ENCODE measurements at regions not wholly inside any gene's neighbourhood (a gene's known extent, or its start where the extent isn't known, plus 50 kb on each side); places are given as distances from the start of the nearest gene placed in this dataset.

DNA sequence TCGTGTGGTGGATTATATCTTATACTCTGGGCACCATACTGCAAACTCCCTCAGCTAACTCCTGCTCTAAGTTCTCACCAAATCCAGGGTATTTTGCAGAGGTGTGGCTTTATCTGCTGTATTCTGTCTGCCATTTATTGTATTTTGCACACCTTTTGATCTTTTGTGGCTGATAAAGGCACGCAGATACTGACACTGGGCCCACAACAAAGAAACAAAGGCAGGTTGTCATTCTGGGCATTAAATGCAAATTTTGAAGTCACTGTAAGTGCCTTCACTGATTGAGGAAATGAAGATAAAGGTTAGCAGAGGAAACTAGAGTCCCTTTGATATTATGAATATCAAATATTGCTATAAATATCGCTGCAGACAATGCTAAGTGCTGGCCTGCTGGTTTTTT, 265.8 kb upstream of the MEIS1 start:
- 73% methylated on average over 3 of the region's 3 CpGs; no CpG with 5 or more reads in 1 of the 2 experiments for whole genome bisulfite sequencing, 2 experiments (ENCODE audit: extremely low coverage in 1 of 2, insufficient coverage in 1 of 2, insufficient read length in 1 of 2, insufficient replicate concordance in 2 of 2, low coverage in 1 of 2, low lambda C conversion rate in 2 of 2, missing lambda C conversion rate in 1 of 2)
- CTCF ChIA-PET (ENCODE audit: partially characterized antibody), result no interaction called here
- POLR2A ChIA-PET (ENCODE audit: partially characterized antibody), result no interaction called here

More for the DNA sequence above, 265.8 kb upstream of the MEIS1 start:
- no peak overlapping the region for H3K23ac ChIP-seq (ENCODE audit: insufficient read length)
- H4K8ac ChIP-seq (ENCODE audit: extremely low read depth, insufficient read depth, low read length), result no peak overlapping the region
- no peak overlapping the region for H3K4ac ChIP-seq (replicated peaks; ENCODE audit: insufficient read length, low read depth, low read length)
- H3K56ac ChIP-seq (replicated peaks; ENCODE audit: insufficient read length, low read depth, low read length), result no peak overlapping the region
- no peaks in the 10 kb centered on the region for H3K36me3 ChIP-seq (ENCODE audit: control insufficient read depth in 2 of 4, insufficient read depth in 4 of 4, low read length in 3 of 4)
- H2BK120ac ChIP-seq (replicated peaks; ENCODE audit: low read depth, low read length), result no peak overlapping the region
- H3K79me1 ChIP-seq (ENCODE audit: low read depth, low read length), result no peaks in the 10 kb centered on the region
- H2AFZ ChIP-seq (ENCODE audit: low read length), result no peak overlapping the region
- no peak overlapping the region for H2BK12ac ChIP-seq (ENCODE audit: low read depth, low read length)
- no peak overlapping the region for H2BK5ac ChIP-seq (ENCODE audit: low read depth, low read length)
- H4K5ac ChIP-seq (ENCODE audit: insufficient read length, low read depth, low read length), result no peak overlapping the region
- H3K9ac ChIP-seq (replicated peaks in 1 of 4; ENCODE audit: extremely low read depth in 1 of 4, low read depth in 3 of 4, low read length in 3 of 4), result no peak overlapping the region
- no peaks in the 10 kb centered on the region for H4K20me1 ChIP-seq (replicated peaks in 1 of 2; ENCODE audit: control insufficient read depth in 1 of 2, insufficient read depth in 2 of 2, low read length in 2 of 2)
- no peaks in the 10 kb centered on the region; the same call in 1 of the 2 replicates for H3K23me2 ChIP-seq (ENCODE audit: low read depth, low read length)
- H3K9me3 ChIP-seq (ENCODE audit: insufficient read depth in 2 of 2, low read depth in 1 of 2, low read length in 1 of 2), result no peaks in the 10 kb centered on the region
- DNase-seq (ENCODE audit: low read depth in 1 of 2, low spot score in 2 of 2) (no peak), FAIRE-seq (no peak)
- TF ChIP-seq, protein P1, sequence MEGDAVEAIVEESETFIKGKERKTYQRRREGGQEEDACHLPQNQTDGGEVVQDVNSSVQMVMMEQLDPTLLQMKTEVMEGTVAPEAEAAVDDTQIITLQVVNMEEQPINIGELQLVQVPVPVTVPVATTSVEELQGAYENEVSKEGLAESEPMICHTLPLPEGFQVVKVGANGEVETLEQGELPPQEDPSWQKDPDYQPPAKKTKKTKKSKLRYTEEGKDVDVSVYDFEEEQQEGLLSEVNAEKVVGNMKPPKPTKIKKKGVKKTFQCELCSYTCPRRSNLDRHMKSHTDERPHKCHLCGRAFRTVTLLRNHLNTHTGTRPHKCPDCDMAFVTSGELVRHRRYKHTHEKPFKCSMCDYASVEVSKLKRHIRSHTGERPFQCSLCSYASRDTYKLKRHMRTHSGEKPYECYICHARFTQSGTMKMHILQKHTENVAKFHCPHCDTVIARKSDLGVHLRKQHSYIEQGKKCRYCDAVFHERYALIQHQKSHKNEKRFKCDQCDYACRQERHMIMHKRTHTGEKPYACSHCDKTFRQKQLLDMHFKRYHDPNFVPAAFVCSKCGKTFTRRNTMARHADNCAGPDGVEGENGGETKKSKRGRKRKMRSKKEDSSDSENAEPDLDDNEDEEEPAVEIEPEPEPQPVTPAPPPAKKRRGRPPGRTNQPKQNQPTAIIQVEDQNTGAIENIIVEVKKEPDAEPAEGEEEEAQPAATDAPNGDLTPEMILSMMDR (IDR thresholded peaks at IDR 0.05; ENCODE audit: control extremely low read depth in 1 of 3, insufficient read depth in 1 of 3, low read depth in 1 of 3, low read length in 3 of 3), result no peak
- TF ChIP-seq ATF2 (IDR thresholded peaks at IDR 0.05; ENCODE audit: low read length) (no peak), JUN (IDR thresholded peaks at IDR 0.05; ENCODE audit: low read depth, low read length) (no peak), TCF12 (IDR thresholded peaks at IDR 0.05; ENCODE audit: low read depth, low read length) (no peak)
- no peak overlapping the region for H4K91ac ChIP-seq (replicated peaks; ENCODE audit: insufficient read length, low read length)
- no peak overlapping the region for H2BK20ac ChIP-seq (ENCODE audit: low read length)
- no peak overlapping the region for H3K27ac ChIP-seq (ENCODE audit: low read depth, low read length)
- H3K79me2 ChIP-seq (ENCODE audit: control insufficient read depth in 1 of 2, insufficient read depth in 2 of 2, low read length in 2 of 2), result no peaks in the 10 kb centered on the region
- no peaks in the 10 kb centered on the region for H3K27me3 ChIP-seq (replicated peaks in 1 of 4; ENCODE audit: control insufficient read depth in 3 of 4, extremely low read depth in 1 of 4, insufficient read depth in 3 of 4, low read length in 3 of 4)
- no peak overlapping the region for H2AK5ac ChIP-seq (ENCODE audit: low read depth, low read length)
- H3K18ac ChIP-seq (ENCODE audit: extremely low read depth, low read length), result no peak overlapping the region
- peaks cover 0 to 5% (median 0%) of the 10 kb centered on the region in 4 experiments; a peak in 1 of 7 replicates for H3K4me1 ChIP-seq (replicated peaks in 1 of 4; ENCODE audit: control insufficient read depth in 3 of 4, insufficient read depth in 4 of 4, low read length in 3 of 4)
- H2BK15ac ChIP-seq (ENCODE audit: low read length), result no peak overlapping the region
- H3K4me2 ChIP-seq (ENCODE audit: insufficient read depth in 1 of 2, low read depth in 2 of 2, low read length in 2 of 2), result no peak overlapping the region
- no peak overlapping the region for H3K4me3 ChIP-seq (ENCODE audit: extremely low read depth in 1 of 4, insufficient read depth in 2 of 4, low read depth in 3 of 4, low read length in 4 of 4)
- H3K14ac ChIP-seq (ENCODE audit: insufficient read length), result no peak overlapping the region
